Vagina (tissue), 2 donors: ENCODE measurements at regions not wholly inside any gene's neighbourhood (a gene's known extent, or its start where the extent isn't known, plus 50 kb on each side); places are given as distances from the start of the nearest gene placed in this dataset.

Experiments used
- POLR2A ChIP-seq, 2 donors: fragments of 450-650 bp; IDR thresholded peaks; one replicate each; pipeline ENCODE4 v1.6.1; 2017; ENCODE audit warnings: antibody characterized with exemption in 2 of 2, mild to moderate bottlenecking in 2 of 2, moderate library complexity in 2 of 2
- POLR2AphosphoS5 ChIP-seq, 2 donors: sonication (generic); formaldehyde crosslinking; IDR thresholded peaks; one replicate each; pipeline ENCODE4 v1.9.0; 2017; ENCODE audit warnings: antibody characterized with exemption in 2 of 2, mild to moderate bottlenecking in 2 of 2, low read depth in 1 of 2; ENCODE audit not compliant: insufficient read depth in 1 of 2
- TF ChIP-seq, protein P1 (sequence below), 3 experiments: fragments of 450-650 bp in 2 of 3; fragments of 200-600 bp in 1 of 3; sonication (generic) in 1 of 3; IDR thresholded peaks; one replicate each; pipeline ENCODE4 v1.5.1; 2017 to 2019; ENCODE audit warnings: antibody characterized with exemption in 3 of 3, mild to moderate bottlenecking in 2 of 3, moderate library complexity in 2 of 3

- TF ChIP-seq, protein P1, sequence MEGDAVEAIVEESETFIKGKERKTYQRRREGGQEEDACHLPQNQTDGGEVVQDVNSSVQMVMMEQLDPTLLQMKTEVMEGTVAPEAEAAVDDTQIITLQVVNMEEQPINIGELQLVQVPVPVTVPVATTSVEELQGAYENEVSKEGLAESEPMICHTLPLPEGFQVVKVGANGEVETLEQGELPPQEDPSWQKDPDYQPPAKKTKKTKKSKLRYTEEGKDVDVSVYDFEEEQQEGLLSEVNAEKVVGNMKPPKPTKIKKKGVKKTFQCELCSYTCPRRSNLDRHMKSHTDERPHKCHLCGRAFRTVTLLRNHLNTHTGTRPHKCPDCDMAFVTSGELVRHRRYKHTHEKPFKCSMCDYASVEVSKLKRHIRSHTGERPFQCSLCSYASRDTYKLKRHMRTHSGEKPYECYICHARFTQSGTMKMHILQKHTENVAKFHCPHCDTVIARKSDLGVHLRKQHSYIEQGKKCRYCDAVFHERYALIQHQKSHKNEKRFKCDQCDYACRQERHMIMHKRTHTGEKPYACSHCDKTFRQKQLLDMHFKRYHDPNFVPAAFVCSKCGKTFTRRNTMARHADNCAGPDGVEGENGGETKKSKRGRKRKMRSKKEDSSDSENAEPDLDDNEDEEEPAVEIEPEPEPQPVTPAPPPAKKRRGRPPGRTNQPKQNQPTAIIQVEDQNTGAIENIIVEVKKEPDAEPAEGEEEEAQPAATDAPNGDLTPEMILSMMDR (IDR thresholded peaks at IDR 0.05) = no peak
- TF ChIP-seq POLR2A (IDR thresholded peaks at IDR 0.05) = no peak
- TF ChIP-seq POLR2AphosphoS5 (IDR thresholded peaks at IDR 0.05; ENCODE audit: insufficient read depth in 1 of 2, low read depth in 1 of 2) = no peak
Observed at GRCh38 chr16:47787696-47788095, 326.6 kb downstream of the PHKB start.
